ENCODE measurements at regions not wholly inside any gene's neighbourhood (a gene's known extent, or its start where the extent isn't known, plus 50 kb on each side); places are given as distances from the start of the nearest gene placed in this dataset.

DNA sequence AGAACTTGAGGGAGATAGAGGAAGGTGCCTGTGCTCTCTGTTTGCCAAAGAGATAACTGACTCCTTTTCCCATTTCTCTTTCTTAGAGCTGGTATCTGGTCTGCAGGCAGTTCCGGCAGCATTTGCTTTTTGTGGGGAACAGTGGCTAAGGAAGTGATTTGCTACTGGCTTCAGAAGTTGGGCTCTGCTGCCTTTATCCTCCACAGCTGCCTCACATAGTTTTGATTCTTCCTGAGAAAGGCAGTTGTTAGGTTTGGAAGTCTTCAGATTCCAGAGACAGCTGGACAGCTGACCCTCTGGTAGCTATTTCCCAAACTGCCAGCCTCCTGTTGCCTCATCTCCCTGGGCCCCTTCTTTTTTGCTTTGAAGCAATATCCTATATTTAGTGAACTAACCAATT is 62.6 kb upstream of the MACF1 start:
- no peak for DNase-seq

DNA sequence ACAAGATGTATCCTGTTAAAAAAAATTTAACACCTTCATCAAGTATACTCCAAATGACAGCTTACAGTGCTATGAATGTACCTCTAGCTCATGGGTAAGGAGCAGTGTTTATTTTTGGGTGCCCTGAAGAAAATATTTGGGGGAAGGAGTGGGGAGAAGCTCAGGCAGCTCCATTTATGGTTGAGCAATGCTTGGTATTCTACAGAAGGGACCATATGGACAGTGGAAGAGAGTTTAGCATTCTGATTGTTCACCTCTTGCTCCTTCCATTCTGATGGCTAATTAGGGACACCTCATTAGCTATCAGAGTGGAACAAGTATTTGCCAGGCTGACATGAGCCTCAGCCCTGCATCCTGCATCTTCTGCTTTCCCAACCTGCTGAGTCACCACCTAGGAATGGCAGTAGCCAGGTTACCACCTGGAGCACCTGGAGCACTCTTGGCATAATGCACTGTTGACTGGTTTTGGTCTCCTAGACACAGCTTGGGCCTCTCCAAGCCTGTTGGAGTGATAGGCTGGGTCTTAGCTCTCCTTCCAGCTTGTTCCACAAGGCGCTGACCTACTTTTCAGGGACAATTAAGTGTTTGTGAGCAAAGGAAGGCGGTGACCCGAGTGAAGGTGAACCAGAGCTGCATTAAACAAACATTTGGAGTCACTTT is 62.0 kb upstream of the MACF1 start:
- no peak for DNase-seq

DNA sequence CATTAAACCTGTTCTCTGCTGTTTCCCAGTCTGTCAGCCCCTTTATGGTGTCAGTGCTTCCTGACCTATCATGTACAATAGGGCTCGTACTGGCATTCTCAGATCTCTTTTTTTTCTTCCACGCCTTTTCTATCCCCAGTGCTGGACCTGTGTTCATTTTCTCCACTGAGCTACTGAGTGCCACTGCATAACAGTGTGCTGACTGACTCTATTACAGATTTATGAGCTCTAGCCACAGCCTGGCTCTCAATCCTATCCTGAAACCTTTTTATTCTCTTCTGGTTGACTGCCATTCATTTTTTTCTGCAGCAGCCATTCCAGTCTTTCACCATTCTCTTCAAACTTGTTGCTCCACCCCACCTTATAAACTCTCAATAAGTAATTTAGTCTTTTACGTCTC is 59.6 kb upstream of the MACF1 start:
- DNase-seq = no peak

DNA sequence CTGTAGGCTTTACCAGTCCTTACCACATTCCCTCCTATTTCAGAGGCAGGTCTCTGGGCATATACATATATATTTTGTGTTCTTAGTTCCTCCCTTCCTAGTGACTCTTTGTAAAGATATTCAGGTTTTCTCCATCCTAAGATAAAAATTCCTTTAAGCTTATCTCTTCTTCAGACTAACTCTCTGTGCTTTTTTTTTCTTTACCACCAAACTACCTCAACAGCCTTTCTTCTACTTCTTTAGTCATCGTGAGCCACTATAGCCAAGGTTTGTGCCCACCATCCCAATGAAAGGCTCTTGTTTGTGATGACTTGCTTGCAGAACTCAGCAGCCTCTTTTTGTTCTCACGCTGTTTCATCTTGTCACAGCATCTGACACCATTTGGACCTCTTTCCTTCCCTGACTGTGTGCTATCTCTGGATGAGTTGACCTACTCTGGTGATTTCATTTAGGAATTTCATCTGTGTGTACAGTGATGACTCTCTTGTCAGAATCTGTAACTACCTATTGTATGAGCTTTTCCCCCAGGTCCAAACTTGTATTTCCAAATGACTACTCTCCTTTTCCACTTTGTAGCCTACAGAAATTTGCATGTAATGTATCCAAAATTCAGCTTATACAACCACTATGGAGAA is 59.0 kb upstream of the MACF1 start:
- DNase-seq = no peak

DNA sequence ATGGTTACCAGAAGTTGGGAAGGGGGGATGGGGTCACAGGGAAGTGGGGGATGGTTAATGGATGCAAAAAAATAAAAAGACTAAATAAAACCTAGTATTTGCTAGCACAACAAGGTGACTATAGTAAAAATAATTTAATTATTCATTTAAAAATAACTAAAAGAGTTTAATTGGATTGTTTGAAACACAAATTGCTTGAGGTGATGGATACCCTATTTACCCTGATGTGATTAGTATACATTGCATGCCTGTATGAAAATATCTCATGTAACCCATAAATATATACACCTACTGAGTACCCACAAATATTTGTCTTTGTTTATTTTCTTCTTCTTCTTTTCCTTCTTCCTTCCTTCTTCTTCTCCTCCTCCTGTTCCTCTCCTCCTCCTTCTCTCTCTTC is 57.8 kb upstream of the MACF1 start:
- no peak for DNase-seq

DNA sequence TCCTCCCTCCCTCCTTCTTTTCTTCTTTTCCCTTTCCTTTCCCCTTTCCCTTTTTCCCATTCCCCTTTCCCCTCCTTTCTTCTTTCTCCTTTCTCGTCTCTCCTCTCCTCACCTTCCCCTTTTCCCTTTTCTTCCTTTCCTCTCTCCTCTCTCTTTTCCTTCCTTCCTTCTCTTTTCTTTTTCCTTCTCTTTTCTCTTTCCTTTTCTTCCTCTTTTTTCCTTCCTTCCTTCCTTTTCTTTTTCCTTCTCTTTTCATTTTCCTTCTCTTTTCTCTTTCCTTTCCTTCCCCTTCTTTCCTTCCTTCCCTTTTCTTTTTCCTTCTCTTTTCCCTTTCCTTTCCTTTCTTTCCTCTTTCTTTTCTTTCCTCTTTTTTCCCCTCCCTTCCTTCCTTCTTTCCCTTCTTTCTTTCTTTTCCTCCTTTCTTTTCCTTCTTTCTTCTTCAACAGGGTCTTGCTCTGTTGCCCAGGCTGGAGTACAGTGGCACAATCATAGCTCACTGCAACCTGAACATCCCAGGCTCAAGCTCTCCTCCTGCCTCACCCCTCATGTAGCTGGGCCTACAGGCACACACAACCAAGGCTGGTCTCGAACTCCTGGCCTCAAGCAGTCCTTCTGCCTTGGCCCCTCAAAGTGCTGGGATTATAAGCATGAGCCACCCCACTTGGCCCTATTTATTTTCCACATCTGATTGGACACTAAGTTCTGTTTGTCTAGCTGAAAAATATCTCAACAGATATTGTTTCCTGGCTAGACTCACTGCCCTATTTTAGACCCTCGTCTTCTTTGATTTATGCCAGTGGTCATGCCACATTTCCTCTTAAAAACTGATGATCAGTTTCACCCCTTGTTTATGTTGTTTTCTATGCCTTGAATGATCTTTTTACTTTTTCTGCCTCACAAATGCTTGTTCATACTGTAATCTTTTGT is 57.1 kb upstream of the MACF1 start:
- no peak for DNase-seq

DNA sequence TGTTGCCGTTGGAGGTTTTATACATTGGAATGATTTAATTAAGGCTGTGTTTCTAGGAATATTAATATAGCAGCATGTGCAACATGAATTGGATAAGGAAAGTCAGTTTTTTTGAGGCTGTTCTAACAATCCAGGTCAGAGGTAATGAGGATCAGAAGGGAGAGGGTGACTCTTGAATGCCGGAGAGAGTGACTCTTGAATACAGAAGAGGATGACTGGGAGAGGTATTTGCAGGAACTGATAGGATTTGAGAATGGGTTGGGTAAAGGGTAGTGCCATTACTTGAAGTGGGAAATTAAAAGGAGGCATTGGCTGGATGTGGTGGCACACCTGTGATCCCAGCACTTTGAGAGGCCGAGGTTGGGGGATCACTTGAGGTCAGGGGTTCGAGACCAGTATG is 55.6 kb upstream of the MACF1 start:
- no peak for DNase-seq

DNA sequence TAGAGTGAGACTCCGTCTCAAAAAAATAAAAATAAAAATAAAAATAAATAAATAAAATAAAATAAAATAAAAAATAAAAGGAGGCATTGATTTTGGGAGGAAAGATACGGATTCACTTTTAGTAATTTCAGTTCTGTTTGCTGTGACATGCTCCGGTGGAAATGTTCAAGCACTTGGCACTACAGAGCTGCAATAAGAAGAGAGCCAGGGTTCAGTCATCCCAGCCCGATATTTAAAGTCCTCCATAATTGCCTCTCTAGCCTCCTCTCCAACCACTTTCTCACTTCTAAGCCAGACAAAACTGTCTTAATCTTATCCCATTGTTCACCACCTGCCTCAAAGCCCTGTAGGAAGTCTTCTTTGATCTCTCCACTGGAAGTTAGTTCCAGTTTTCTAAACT is 55.0 kb upstream of the MACF1 start:
- DNase-seq = no peak

DNA sequence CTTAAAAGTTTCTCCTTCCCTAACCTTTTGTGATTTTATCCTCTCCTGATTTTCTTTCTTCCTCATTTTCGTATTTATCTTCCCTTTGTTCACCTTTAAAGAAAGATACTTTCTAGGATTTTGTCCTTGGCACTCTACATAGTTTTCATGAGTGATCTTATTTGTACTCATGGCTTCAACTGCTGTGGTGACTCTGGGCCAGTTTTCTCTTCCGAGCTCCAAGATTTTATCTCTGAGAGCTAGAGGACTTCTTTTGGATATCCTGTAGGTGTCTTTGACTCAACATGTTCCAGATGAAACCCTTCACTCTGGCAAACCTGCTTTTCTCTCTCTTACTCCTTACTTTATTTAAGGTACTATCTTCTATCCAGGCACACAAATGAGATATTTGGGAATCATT is 53.7 kb upstream of the MACF1 start:
- DNase-seq = no peak

DNA sequence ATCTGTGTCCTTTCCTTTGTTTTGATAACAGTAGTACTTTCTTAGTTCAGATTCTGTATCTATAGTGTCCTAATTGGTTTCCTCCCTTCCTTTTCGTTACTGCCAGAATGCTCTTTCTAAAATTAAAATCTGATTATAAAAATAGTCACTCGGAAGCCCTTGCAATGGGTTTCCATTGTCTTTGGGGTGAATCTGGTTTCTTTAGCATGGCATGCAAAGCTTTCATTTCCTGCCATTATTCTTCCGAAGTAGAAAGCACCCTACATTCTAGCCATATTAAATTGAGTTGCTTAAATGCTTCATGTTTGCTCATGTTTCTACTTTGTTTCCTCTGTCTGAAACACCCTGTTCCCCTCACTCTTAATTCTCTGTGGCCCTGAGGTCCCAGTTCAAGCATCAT is 53.2 kb upstream of the MACF1 start:
- no peak for DNase-seq

DNA sequence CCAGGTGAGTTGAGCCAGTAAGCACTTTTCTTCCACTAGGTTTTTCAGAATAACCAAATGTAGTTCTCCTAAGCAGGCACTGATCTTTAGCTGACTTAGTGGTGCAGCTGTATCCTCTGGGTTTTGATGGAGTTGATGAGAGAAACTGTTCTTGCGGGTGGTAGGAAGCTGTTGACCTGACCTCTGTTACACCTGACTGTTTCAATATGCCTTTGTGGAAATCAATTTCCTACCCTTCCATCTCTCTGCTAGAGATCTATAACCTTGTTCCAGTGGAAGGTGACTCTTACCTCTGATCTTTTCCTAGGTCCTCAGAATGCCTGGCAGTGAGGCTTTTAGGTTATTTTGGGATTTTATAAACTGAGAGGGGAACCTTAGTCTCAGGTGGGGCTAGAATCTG is 51.6 kb upstream of the MACF1 start:
- DNase-seq = no peak

DNA sequence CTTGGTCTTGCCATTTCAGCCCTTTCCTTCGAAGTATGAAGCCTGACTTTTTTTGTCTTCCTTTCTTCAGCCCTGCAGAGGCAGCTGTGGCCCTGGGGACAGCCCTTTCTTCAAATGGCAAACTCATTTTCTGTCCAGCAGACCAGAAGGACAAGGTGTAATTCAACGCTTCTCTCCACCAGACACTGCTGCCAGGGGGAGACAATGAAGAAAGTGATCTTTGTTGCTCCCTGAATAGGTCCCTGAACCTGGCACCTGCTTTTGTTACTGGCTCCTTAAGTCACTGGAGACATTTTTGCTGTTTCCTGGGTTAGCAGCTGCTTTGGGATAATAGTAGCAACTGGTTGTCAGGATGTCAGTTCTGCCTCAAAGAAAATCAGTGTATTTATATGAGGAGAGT is 50.8 kb upstream of the MACF1 start:
- DNase-seq = no peak

DNA sequence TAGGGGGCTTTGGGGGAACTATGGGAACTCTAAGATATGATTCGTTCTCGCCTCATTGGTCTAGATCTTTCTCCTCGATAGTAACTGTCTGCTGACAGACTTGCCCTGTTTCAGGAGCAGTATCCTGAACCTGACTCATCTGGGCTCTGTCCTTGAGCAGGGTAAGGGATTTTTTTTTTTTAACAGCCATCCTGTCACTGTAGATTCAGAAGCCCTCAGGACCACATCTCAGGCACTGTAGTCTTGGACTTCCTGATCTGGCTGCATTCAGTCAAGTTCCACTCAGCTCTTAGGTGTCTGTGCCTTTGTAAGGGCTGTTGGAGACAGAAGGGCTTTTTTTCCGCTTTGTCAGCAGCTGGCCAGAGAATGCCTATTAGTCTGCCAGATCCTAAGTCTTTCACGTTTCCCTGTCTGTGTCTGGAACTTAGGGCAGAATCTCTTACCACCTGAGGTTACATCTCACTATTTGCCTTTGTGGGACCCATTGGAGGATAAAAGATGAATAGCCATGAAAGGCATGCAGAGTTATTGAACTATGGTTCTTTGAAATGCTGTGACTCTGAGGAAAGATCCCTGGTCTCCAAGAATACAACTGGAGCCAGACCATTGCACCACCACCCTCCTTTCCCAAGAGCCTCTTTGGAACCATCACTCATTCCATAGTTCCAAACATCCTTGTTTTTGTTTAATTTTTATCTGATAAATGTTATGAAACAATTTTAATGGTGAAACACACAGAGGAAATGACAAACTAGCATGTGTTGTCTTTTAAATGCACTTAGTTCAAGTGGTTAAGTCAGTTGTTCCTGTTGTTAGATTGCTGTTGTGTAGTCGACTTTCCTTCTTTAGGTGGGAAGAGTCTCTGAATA is 49.7 kb upstream of the MACF1 start:
- no peak for DNase-seq

All from central memory CD4-positive, alpha-beta T cell (primary cell).